ENCODE measurements at regions not wholly inside any gene's neighbourhood (a gene's known extent, or its start where the extent isn't known, plus 50 kb on each side); places are given as distances from the start of the nearest gene placed in this dataset.

- CTCF ChIA-PET = no interaction called here
- no peak overlapping the region for H3K27ac ChIP-seq (ENCODE audit: low read length)
- no peak overlapping the region for H3K4me3 ChIP-seq (ENCODE audit: low read depth in 2 of 2, low read length in 2 of 2)
- no peaks in the 10 kb centered on the region for H3K9me3 ChIP-seq (ENCODE audit: control insufficient read depth, insufficient read depth, low read depth, low read length)
- H3K27me3 ChIP-seq (ENCODE audit: control insufficient read depth, insufficient read depth, low read length) = no peaks in the 10 kb centered on the region
- TF ChIP-seq POLR2AphosphoS5 (IDR thresholded peaks at IDR 0.05; ENCODE audit: low read depth, low read length) (no peak), SIN3A (IDR thresholded peaks at IDR 0.05; ENCODE audit: borderline replicate concordance, insufficient read depth, low read depth, low read length) (no peak), TCF7L2 (IDR thresholded peaks at IDR 0.05; ENCODE audit: low read depth, low read length) (no peak), CTCF (IDR thresholded peaks at IDR 0.05) (no peak)
- TF ChIP-seq, protein P1, sequence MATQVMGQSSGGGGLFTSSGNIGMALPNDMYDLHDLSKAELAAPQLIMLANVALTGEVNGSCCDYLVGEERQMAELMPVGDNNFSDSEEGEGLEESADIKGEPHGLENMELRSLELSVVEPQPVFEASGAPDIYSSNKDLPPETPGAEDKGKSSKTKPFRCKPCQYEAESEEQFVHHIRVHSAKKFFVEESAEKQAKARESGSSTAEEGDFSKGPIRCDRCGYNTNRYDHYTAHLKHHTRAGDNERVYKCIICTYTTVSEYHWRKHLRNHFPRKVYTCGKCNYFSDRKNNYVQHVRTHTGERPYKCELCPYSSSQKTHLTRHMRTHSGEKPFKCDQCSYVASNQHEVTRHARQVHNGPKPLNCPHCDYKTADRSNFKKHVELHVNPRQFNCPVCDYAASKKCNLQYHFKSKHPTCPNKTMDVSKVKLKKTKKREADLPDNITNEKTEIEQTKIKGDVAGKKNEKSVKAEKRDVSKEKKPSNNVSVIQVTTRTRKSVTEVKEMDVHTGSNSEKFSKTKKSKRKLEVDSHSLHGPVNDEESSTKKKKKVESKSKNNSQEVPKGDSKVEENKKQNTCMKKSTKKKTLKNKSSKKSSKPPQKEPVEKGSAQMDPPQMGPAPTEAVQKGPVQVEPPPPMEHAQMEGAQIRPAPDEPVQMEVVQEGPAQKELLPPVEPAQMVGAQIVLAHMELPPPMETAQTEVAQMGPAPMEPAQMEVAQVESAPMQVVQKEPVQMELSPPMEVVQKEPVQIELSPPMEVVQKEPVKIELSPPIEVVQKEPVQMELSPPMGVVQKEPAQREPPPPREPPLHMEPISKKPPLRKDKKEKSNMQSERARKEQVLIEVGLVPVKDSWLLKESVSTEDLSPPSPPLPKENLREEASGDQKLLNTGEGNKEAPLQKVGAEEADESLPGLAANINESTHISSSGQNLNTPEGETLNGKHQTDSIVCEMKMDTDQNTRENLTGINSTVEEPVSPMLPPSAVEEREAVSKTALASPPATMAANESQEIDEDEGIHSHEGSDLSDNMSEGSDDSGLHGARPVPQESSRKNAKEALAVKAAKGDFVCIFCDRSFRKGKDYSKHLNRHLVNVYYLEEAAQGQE (IDR thresholded peaks at IDR 0.05; ENCODE audit: insufficient read depth in 1 of 2, low read depth in 2 of 2, low read length in 1 of 2) = no peak
- in situ Hi-C loops (cut with HindIII; ENCODE audit: low pct_unique_long_range_greater_than_20kb, low sequenced_read_pairs) (no loop called here), intact Hi-C loops (cut with micrococcal nuclease; ENCODE audit: unreplicated experiment) (no loop called here)
- BruUV-seq (replicated peaks) = no TSS peak
- no peaks in the 10 kb centered on the region for H3K4me1 ChIP-seq (ENCODE audit: control insufficient read depth, insufficient read depth, low read length)
- no peaks in the 10 kb centered on the region for H3K36me3 ChIP-seq (ENCODE audit: control insufficient read depth, insufficient read depth, low read length)
- ATAC-seq (no peak), DNase-seq (ENCODE audit: low read depth, low spot score) (no peak)
- POLR2A ChIA-PET = no interaction called here
These were observed 939.0 kb downstream of the LRFN5 start for GRCh38 chr14:42545636-42546035.

DNA sequence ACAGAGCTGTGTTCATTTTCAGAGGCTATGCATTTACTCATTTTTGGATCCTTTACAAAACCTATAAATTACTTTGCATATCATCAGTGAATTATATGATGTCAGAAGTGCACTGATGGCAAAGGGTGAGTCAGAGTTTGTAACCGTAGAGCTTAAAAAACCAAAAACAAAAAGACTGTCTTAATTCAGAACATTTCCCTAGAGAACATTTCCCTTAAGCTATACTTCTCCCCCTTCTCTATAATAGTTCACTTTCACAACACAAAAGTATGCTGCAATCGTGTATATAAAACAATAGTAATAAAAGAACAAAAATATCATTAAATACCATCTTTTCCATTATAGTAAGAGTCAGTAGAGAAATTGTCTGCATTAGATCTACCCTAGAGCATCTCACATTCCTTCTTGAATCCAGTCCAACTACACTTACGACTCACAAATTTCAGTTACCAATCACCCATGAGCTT lies 934.9 kb downstream of the LRFN5 start:
- POLR2A ChIA-PET = no interaction called here
- Histone ChIP-seq H3K27ac (ENCODE audit: low read length) (no peak overlapping the region), H3K36me3 (ENCODE audit: control insufficient read depth, insufficient read depth, low read length) (no peaks in the 10 kb centered on the region), H3K4me3 (ENCODE audit: low read depth in 2 of 2, low read length in 2 of 2) (no peak overlapping the region), H3K9me3 (ENCODE audit: control insufficient read depth, insufficient read depth, low read depth, low read length) (no peaks in the 10 kb centered on the region), H3K4me1 (ENCODE audit: control insufficient read depth, insufficient read depth, low read length) (no peaks in the 10 kb centered on the region), H3K27me3 (ENCODE audit: control insufficient read depth, insufficient read depth, low read length) (no peaks in the 10 kb centered on the region)
- no peak for TF ChIP-seq POLR2AphosphoS5 (IDR thresholded peaks at IDR 0.05; ENCODE audit: low read depth, low read length)
- TF ChIP-seq, protein P1 (IDR thresholded peaks at IDR 0.05; ENCODE audit: insufficient read depth in 1 of 2, low read depth in 2 of 2, low read length in 1 of 2) = no peak
- TF ChIP-seq CTCF (IDR thresholded peaks at IDR 0.05) = no peak
- no peak for TF ChIP-seq TCF7L2 (IDR thresholded peaks at IDR 0.05; ENCODE audit: low read depth, low read length)
- no peak for TF ChIP-seq SIN3A (IDR thresholded peaks at IDR 0.05; ENCODE audit: borderline replicate concordance, insufficient read depth, low read depth, low read length)
- in situ Hi-C loops (cut with HindIII; ENCODE audit: low pct_unique_long_range_greater_than_20kb, low sequenced_read_pairs) (no loop called here), intact Hi-C loops (cut with micrococcal nuclease; ENCODE audit: unreplicated experiment) (no loop called here)
- no TSS peak for BruUV-seq (replicated peaks)
- CTCF ChIA-PET = no interaction called here
- ATAC-seq (no peak), DNase-seq (ENCODE audit: low read depth, low spot score) (no peak)

Measured in Panc1 (cell line).